PC-3 (cell line): ENCODE measurements at regions not wholly inside any gene's neighbourhood (a gene's known extent, or its start where the extent isn't known, plus 50 kb on each side); places are given as distances from the start of the nearest gene placed in this dataset.

ENCODE experiments used
- CTCF ChIP-seq: fragments of 300-600 bp; sonication (generic); conservative IDR thresholded peaks from 2 replicates; pipeline ENCODE4 v1.5.1; 2017; ENCODE audit warnings: antibody characterized with exemption, low read depth, mild to moderate bottlenecking, low read length
- EZH2 ChIP-seq: fragments of 300-600 bp; sonication (generic); IDR thresholded peaks from one replicate; pipeline ENCODE4 v1.6.1; 2017; ENCODE audit warnings: antibody characterized with exemption, mild to moderate bottlenecking, low read length; ENCODE audit not compliant: unreplicated experiment
- EZH2phosphoT487 ChIP-seq: fragments of 300-600 bp; sonication (generic); IDR thresholded peaks from 2 replicates; pipeline ENCODE4 v1.6.1; 2018; ENCODE audit warnings: mild to moderate bottlenecking, antibody characterized with exemption, low read length, borderline replicate concordance

- TF ChIP-seq CTCF (no peak), EZH2 (no peak), EZH2phosphoT487 (no peak)
Measured at GRCh38 chrX:13917507-13917906, 100.6 kb upstream of the GPM6B start.
